ENCODE measurements at regions not wholly inside any gene's neighbourhood (a gene's known extent, or its start where the extent isn't known, plus 50 kb on each side); places are given as distances from the start of the nearest gene placed in this dataset.
"Not testable (repeated sequence)": the region's sequence is repeated elsewhere in the genome, so short reads cannot be mapped to it uniquely, and the experiment has no call there.

GRCh38 chr2:111424176-111424575 lies 303.5 kb downstream of the BCL2L11 start:
- not testable (repeated sequence) for TF ChIP-seq YY1 (IDR thresholded peaks at IDR 0.05; ENCODE audit: insufficient read depth, insufficient read length); ZNF274 (IDR thresholded peaks at IDR 0.05; ENCODE audit: low read depth, low read length)

All from NT2/D1 (cell line).